HG02623 (cell line): ENCODE measurements at regions not wholly inside any gene's neighbourhood (a gene's known extent, or its start where the extent isn't known, plus 50 kb on each side); places are given as distances from the start of the nearest gene placed in this dataset.

Experiments
- ATAC-seq: cut with Tn5 transposase; IDR thresholded peaks from one replicate; pipeline ENCODE4 v1.9.1; 2021; ENCODE audit warnings: moderate library complexity; ENCODE audit not compliant: unreplicated experiment

DNA sequence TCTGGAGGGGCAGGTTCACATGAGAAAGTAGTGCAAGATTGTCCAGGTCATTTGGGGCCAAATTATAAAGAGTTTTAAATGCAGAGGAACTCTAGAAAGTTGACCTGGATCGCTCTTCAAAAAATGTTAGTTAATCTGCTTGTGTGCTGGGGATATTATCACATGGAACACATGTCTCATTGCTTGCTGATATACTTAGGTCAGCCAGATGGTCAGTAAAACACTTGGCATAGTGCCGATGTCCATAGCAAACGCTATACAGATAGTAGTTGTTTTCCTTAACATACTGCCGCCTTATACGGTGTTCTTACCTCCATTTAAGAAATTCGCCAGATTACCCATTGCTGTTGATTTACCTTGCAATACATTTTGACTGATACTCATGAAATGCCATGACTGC, 103.4 kb upstream of the CWC22 start:
- ATAC-seq, result no peak

DNA sequence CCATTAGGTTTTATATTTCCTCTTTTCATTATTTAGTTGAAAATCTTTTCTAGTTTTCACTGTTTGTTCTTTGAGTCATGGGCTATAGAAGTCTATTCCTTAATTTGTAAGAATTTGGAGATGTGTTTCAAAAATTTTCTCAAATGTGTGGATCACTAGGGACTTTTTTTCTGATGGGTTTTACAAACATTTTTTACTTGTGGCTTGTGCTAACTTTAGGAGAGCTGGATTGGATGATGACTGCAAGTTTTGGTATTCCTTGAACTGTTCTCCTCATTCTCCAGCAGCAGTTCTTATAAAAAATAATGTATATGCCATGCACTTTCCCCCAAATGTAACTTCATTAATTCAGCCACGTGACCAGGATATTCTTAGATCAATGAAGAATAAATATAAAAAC, 94.7 kb upstream of the CWC22 start:
- no peak for ATAC-seq

DNA sequence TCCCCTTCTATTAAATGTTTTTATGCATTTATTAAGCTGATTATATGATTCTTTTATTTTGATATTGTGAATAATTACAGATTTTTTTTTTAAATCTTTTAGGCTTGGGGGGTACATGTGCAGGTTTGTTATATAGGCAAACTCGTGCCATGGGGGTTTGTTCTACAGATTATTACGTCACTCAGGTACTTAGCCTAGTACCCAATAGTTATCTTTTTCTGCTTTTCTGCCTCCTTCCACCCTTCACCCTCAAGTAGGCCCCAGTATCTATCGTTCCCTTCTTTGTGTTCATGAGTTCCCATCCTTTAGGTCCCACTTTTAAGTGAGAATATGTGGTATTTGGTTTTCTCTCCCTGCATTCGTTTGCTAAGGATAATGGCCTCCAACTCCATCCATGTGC, 92.2 kb upstream of the CWC22 start:
- ATAC-seq, result no peak

DNA sequence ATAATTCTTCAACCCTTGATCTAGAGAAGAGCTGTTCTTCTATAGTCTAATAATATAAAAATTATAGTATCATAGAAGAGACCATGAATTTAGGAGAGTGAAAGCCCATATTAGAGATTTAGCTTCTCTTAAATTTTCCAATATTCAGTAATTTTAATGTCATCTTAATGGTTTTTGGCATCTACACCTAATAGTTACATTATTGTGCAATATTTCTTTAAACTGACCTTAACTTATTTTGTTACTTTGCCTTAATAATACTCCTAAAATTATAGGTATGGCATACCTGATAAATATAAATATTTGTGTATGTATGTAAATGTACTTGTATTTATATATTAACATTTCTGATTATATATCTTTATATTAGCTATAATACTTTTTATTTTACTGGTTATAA, 78.0 kb upstream of the CWC22 start:
- ATAC-seq, result no peak

DNA sequence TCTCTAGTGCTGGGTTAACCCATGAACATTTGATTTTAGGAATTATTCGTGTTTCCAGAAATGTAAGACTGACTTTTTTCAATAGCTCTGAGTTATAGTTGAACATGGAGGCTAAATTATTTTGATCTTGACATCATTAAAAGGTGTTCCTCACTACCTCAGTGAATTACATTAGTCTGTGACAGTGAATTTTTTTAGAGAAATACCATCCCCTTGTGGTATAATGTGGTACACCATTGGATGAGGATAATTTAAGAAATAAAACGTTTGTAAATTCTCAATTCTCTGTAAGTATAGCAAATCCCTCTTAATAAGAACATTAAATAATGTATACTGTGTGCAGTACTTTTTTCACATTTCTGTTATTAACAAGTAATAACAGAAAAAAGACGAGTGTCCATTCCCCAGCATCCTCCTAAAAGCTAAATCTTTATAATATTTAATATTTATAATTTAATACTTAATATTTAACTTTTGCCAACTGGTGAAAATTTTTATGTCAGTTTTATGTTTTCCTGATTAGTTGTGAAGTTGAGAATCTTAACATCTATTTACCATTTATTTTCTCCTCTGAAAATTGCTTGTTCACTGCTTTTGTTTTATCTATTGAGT, 70.3 kb upstream of the CWC22 start:
- no peak for ATAC-seq

DNA sequence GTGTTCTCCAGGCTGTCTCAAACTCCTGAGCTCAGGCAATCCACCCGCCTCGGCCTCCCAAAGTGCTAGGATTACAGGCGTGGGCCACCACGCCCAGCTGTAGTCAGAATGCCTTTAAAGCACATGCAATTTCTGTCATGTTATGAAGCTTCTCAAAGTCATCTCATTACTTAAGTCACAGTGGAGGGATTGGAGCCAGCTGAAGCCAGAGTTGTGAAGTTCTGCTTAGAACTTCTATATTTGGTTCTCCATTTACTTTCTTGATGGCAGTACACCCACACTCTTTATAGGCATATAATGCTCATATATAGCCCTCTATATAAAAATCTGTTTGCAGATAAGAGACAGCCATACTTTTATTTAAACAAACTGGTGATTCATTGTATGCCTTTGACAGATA, 68.8 kb upstream of the CWC22 start:
- ATAC-seq, result no peak

DNA sequence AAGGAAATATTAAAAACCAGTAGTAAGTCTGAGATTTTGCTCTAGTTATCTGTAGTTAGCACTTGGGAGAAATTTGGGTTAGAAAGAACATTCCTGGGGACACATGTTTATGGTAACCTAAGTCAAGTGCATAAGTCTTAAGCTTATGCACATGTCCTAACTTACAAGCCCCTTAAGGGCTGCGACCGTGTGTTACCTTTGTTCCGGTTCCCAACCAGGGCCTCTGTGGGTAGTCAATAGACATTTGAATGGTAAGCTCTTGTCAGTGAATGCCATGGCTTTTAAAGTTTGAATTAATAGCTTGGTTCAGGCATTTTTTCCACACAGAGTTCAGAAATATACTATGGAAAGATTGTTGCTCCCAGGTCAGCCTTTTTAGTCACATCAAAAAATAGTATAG, 64.7 kb upstream of the CWC22 start:
- no peak for ATAC-seq

DNA sequence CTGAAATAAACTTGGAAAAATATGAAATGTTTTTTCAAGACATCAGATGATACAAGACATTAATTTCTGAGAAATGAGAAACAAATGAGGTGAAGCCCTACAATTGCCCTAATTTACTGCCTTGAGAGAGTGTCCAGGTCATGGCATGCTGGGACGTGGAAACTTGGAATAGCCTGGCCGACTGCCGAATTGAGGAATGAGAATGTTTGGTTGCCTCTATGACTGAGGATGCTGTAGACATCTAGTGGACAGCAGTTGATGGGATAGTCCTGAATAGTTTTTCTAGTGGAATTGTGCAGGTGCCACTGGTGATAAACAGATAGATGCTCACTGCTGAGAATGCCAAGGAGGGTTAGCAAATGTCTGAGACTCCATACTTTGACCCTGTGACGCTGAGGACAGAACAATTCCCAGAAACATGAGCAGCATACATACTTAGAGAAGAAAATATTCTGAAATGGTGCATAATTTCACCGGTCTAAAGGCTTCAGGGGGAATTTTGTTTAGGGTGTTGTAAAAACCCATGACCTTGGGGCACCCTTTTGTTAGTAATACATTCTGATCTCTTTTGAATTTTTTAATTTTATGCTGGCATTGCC, 56.5 kb upstream of the CWC22 start:
- ATAC-seq, result no peak

DNA sequence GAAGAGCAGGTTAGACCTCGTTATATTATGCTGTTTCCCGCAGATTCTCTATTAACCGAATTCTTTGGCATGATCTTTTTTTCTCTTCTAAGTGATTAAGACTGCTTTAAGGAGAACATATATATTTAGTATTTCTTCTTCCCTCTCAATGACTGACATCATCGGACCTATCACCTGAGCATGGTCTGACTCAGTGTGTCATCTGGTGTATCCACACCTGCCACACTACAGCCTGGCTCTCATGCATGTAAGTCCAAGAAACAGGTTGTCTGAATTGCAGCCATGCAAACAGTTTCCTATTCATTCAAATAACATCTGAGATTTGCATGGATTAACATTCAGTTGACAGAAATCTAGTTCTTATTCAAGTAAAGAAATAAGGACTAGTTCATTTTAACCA, 55.1 kb upstream of the CWC22 start:
- ATAC-seq, result no peak

DNA sequence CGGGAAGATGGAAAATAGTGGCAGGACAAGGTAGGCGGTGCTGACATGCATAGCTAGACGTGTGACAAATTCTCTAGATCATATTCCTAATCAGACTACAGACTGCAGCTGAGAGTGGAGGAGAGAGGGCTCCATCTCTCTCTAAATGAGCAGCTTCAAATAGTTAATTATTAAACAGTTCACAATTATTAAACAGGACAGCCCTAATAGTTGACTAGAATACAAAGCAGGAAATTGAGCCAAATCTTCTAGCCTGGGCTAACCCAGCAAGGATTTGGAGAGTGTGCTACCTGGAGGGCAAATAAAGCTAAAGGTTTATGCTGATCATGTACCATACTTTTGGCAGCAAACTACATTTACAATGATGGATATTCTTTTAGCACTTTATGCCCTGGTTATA, 54.4 kb upstream of the CWC22 start:
- ATAC-seq, result no peak

DNA sequence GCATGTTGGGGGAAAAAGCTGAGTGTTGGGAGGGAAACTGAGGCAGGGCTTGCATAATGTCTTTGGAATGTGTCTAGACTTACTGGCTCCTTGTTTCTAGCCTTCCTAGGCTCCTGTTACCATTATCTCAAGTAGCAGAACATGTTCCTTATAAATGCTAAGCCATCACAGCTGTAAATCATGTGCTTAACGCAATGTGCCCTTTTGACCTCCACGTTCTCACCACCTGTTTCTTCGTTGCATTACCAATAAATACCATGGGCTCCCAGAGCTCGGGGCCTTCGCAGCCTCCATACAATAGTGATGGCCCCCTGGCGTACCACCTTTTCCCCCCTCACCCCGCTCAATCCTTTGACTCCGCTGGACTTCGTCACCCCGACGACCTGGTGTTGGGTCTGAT, 54.0 kb upstream of the CWC22 start:
- no peak for ATAC-seq

DNA sequence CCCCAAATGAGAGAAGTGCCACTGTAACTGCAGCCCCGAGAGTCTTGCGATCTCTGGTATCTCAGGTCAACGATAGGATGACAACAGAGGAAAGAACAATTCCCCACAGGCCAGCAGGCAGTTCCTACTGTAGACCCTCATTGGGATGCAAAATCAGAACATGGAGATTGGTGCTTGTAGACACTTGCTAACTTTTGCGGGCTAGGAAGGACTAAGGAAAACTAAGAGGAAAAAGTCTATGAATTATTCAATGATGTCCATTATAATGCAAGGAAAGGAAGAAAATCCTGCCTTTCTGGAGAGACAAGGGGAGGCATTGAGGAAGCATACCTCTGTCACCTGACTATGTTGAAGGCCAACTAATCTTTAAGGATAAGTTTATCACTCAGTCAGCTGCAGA, 51.9 kb upstream of the CWC22 start:
- no peak for ATAC-seq

DNA sequence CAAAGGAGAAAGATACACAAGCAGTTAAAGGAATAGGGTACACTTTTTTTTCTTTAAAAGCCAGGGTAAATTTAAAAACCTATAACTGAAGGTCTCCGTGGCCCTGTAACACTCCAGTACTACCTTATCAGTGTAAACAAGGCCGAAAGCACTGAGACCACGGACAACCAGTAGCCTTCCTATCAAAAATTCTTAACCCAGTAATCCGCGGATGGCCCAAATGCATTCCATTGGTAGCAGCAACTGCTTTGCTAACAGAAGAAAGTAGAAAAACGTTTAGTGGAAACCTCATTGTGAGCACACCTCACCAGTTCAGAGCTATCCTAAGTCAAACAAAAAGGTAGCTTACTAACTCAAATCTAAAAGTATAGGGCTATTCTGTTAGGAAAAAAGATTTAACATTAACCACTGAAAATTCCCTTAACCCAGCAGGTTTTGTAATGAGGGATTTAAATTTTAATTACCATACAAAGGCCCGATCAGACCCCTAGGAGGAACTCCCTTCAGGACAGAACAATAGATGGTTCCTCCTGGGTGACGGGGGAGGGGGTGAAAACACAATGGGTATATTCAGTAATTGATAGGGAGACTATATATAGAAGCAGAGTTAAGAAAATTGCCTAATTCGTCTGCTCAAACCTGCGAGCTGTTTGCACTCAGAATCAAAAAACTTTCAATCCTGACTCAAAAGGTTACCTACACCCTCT, 50.8 kb upstream of the CWC22 start:
- ATAC-seq, result no peak
